ENCODE measurements at regions not wholly inside any gene's neighbourhood (a gene's known extent, or its start where the extent isn't known, plus 50 kb on each side); places are given as distances from the start of the nearest gene placed in this dataset.

GRCh38 chr9:106312906-106313305 is 550.1 kb upstream of the ZNF462 start:
- H3K4me3 ChIP-seq (ENCODE audit: low read length): no peak overlapping the region
- DNase-seq (ENCODE audit: low read depth): no peak
- no peak for TF ChIP-seq CTCF (IDR thresholded peaks at IDR 0.05; ENCODE audit: insufficient read depth, low read depth, low read length, missing control alignments)

- no peak for TF ChIP-seq CTCF (IDR thresholded peaks at IDR 0.05; ENCODE audit: insufficient read depth, low read depth, low read length, missing control alignments)
- no peak overlapping the region for H3K4me3 ChIP-seq (ENCODE audit: low read length)
- no peak for DNase-seq (ENCODE audit: low read depth)
These were observed 548.5 kb upstream of the ZNF462 start for GRCh38 chr9:106314476-106314875.

- no peak for TF ChIP-seq CTCF (IDR thresholded peaks at IDR 0.05; ENCODE audit: insufficient read depth, low read depth, low read length, missing control alignments)
- no peak for DNase-seq (ENCODE audit: low read depth)
- no peak overlapping the region for H3K4me3 ChIP-seq (ENCODE audit: low read length)
These were observed 541.4 kb upstream of the ZNF462 start for GRCh38 chr9:106321394-106322180.

GRCh38 chr9:106322706-106323245 is 540.2 kb upstream of the ZNF462 start:
- TF ChIP-seq CTCF (IDR thresholded peaks at IDR 0.05; ENCODE audit: insufficient read depth, low read depth, low read length, missing control alignments): no peak
- no peak overlapping the region for H3K4me3 ChIP-seq (ENCODE audit: low read length)
- no peak for DNase-seq (ENCODE audit: low read depth)

GRCh38 chr9:106324053-106324585 is 538.8 kb upstream of the ZNF462 start:
- TF ChIP-seq CTCF (IDR thresholded peaks at IDR 0.05; ENCODE audit: insufficient read depth, low read depth, low read length, missing control alignments): no peak
- no peak overlapping the region for H3K4me3 ChIP-seq (ENCODE audit: low read length)
- DNase-seq (ENCODE audit: low read depth): no peak

GRCh38 chr9:106324591-106325280 is 538.2 kb upstream of the ZNF462 start:
- no peak overlapping the region for H3K4me3 ChIP-seq (ENCODE audit: low read length)
- DNase-seq (ENCODE audit: low read depth): no peak
- TF ChIP-seq CTCF (IDR thresholded peaks at IDR 0.05; ENCODE audit: insufficient read depth, low read depth, low read length, missing control alignments): no peak

All from epithelial cell of esophagus (primary cell).